ENCODE measurements at regions not wholly inside any gene's neighbourhood (a gene's known extent, or its start where the extent isn't known, plus 50 kb on each side); places are given as distances from the start of the nearest gene placed in this dataset.

DNA sequence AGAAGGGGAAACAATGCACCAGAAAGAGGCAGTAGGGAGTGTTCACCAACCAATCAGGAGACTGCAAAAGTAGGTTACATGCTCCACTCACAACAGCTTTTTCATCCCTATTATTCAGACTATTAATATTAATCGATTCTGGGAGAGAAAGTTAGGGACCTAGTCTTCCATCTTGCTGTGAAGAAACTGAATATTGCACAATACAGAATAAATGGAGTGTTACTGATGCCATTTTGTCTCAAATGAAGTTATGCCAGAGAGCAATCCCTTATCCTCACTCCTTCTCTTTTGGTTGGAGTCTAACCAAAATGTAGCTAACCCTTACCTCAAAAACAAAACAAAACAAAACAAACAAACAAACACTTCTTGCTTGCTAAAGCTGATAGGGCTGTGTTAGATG lies 1120.9 kb upstream of the GYPC start:
- TF ChIP-seq CTCF (IDR thresholded peaks at IDR 0.05) (no peak), JUN (CRISPR knock-in tag; IDR thresholded peaks at IDR 0.05) (no peak), TEAD1 (CRISPR knock-in tag; IDR thresholded peaks at IDR 0.05) (no peak), GTF2I (CRISPR knock-in tag; conservative IDR thresholded peaks at IDR 0.05) (no peak), JAZF1 (CRISPR knock-in tag; IDR thresholded peaks at IDR 0.05) (no peak), ZBTB21 (CRISPR knock-in tag; IDR thresholded peaks at IDR 0.05; ENCODE audit: borderline replicate concordance) (no peak), NR3C1 (CRISPR knock-in tag; conservative IDR thresholded peaks at IDR 0.05; ENCODE audit: low read depth) (no peak)

Measured in WTC11 (cell line).